ENCODE measurements at regions not wholly inside any gene's neighbourhood (a gene's known extent, or its start where the extent isn't known, plus 50 kb on each side); places are given as distances from the start of the nearest gene placed in this dataset.

DNA sequence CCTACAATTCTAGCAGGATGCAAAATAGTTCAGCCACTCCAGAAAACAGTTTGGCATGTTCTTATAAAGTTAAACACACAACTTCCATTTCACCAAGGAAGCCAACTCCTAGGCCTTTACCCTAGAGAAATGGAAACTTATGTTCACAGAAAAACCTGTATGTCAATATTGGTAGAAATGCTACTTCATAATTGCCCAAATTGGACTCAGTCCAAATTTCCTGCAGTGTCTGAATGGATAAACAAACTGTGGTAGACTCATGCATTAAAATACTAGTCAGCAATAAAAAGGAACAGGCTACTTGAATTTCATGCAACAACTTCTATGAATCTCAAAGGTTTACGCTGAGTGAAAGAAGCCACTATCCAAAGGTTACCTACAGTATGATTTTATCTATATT is 1738.8 kb upstream of the IGFBP7 start (continued):
- TF ChIP-seq, protein P1, sequence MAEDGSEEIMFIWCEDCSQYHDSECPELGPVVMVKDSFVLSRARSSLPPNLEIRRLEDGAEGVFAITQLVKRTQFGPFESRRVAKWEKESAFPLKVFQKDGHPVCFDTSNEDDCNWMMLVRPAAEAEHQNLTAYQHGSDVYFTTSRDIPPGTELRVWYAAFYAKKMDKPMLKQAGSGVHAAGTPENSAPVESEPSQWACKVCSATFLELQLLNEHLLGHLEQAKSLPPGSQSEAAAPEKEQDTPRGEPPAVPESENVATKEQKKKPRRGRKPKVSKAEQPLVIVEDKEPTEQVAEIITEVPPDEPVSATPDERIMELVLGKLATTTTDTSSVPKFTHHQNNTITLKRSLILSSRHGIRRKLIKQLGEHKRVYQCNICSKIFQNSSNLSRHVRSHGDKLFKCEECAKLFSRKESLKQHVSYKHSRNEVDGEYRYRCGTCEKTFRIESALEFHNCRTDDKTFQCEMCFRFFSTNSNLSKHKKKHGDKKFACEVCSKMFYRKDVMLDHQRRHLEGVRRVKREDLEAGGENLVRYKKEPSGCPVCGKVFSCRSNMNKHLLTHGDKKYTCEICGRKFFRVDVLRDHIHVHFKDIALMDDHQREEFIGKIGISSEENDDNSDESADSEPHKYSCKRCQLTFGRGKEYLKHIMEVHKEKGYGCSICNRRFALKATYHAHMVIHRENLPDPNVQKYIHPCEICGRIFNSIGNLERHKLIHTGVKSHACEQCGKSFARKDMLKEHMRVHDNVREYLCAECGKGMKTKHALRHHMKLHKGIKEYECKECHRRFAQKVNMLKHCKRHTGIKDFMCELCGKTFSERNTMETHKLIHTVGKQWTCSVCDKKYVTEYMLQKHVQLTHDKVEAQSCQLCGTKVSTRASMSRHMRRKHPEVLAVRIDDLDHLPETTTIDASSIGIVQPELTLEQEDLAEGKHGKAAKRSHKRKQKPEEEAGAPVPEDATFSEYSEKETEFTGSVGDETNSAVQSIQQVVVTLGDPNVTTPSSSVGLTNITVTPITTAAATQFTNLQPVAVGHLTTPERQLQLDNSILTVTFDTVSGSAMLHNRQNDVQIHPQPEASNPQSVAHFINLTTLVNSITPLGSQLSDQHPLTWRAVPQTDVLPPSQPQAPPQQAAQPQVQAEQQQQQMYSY (CRISPR knock-in tag; IDR thresholded peaks at IDR 0.05) = no peak
- TF ChIP-seq ZBTB11 (CRISPR knock-in tag; IDR thresholded peaks at IDR 0.05) = no peak

DNA sequence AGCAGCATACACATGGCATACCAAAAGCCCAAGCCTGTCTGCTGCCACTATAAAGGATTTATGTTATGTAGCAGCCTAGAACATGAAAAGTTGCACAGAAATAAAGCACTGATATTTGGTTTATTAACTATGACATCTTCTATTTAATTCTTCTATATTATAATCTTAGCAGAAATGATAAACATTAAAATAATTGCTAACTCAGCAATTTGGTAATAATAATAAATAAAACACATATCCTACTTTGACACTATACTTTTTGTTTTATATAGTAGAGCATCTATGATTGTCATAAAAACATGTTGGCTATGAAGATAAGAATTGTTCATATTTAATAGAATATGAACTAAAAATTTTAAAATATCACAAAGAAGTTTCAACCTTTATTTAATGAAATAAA is 1733.3 kb upstream of the IGFBP7 start:
- DNase-seq (ENCODE audit: low read depth, low spot score) (no peak), FAIRE-seq (no peak), ATAC-seq (no peak)
- Histone ChIP-seq H3K4me3 (no peak overlapping the region), H3K9me3 (replicated peaks; ENCODE audit: control insufficient read depth, insufficient read depth, low read length) (no peaks in the 10 kb centered on the region), H3K79me2 (ENCODE audit: control insufficient read depth, insufficient read depth, low read length) (no peaks in the 10 kb centered on the region), H3K27ac (ENCODE audit: control insufficient read depth, insufficient read depth) (no peak overlapping the region), H3K4me1 (ENCODE audit: control insufficient read depth, insufficient read depth, low read length) (no peaks in the 10 kb centered on the region), H3K9ac (ENCODE audit: control insufficient read depth, insufficient read depth, low read length) (no peak overlapping the region), H3K36me3 (ENCODE audit: control insufficient read depth in 2 of 2, insufficient read depth in 2 of 2, low read length in 1 of 2) (no peaks in the 10 kb centered on the region), H4K20me1 (ENCODE audit: control insufficient read depth, insufficient read depth) (no peaks in the 10 kb centered on the region), H3K27me3 (replicated peaks in 1 of 2; ENCODE audit: control insufficient read depth in 2 of 2, insufficient read depth in 2 of 2, low read length in 1 of 2) (no peaks in the 10 kb centered on the region), H2AFZ (ENCODE audit: control insufficient read depth, low read depth, low read length) (no peak overlapping the region), H3K4me2 (ENCODE audit: control insufficient read depth, insufficient read depth) (no peak overlapping the region)
- TF ChIP-seq FOXM1 (IDR thresholded peaks at IDR 0.05; ENCODE audit: low read depth, low read length) (no peak), RELB (IDR thresholded peaks at IDR 0.05; ENCODE audit: low read depth) (no peak), POU2F2 (IDR thresholded peaks at IDR 0.05; ENCODE audit: borderline replicate concordance, low read depth, low read length) (no peak), SP1 (IDR thresholded peaks at IDR 0.05; ENCODE audit: low read depth, low read length) (no peak), ZZZ3 (IDR thresholded peaks at IDR 0.05; ENCODE audit: control insufficient read depth, insufficient read length, low read depth) (no peak)
- no TSS peak for BruUV-seq (replicated peaks)
- RAD21 ChIA-PET (ENCODE audit: unreplicated experiment) = no interaction called here
- intact Hi-C loops (cut with micrococcal nuclease; ENCODE audit: unreplicated experiment) = no loop called here
- CTCF ChIA-PET = no interaction called here
- SMC1A ChIA-PET (ENCODE audit: uncharacterized antibody, unreplicated experiment) = no interaction called here
- POLR2A ChIA-PET = no interaction called here
- in situ Hi-C loops (cut with MboI) = no loop called here

Measured in GM12878 (cell line).